ENCODE measurements at regions not wholly inside any gene's neighbourhood (a gene's known extent, or its start where the extent isn't known, plus 50 kb on each side); places are given as distances from the start of the nearest gene placed in this dataset.

- TF ChIP-seq CTCF (IDR thresholded peaks at IDR 0.05; ENCODE audit: poor library complexity, severe bottlenecking) (no peak), POLR2AphosphoS5 (IDR thresholded peaks at IDR 0.05) (no peak), TAF1 (IDR thresholded peaks at IDR 0.05; ENCODE audit: low read depth) (no peak), EP300 (conservative IDR thresholded peaks at IDR 0.05; ENCODE audit: poor library complexity, severe bottlenecking) (no peak), EZH2 (IDR thresholded peaks at IDR 0.05; ENCODE audit: borderline replicate concordance, insufficient read depth, low read length, poor library complexity, severe bottlenecking) (no peak), RAD21 (conservative IDR thresholded peaks at IDR 0.05) (no peak), MXI1 (conservative IDR thresholded peaks at IDR 0.05; ENCODE audit: poor library complexity, severe bottlenecking) (no peak), SMC3 (conservative IDR thresholded peaks at IDR 0.05; ENCODE audit: poor library complexity) (no peak)
- TF ChIP-seq, protein P1, sequence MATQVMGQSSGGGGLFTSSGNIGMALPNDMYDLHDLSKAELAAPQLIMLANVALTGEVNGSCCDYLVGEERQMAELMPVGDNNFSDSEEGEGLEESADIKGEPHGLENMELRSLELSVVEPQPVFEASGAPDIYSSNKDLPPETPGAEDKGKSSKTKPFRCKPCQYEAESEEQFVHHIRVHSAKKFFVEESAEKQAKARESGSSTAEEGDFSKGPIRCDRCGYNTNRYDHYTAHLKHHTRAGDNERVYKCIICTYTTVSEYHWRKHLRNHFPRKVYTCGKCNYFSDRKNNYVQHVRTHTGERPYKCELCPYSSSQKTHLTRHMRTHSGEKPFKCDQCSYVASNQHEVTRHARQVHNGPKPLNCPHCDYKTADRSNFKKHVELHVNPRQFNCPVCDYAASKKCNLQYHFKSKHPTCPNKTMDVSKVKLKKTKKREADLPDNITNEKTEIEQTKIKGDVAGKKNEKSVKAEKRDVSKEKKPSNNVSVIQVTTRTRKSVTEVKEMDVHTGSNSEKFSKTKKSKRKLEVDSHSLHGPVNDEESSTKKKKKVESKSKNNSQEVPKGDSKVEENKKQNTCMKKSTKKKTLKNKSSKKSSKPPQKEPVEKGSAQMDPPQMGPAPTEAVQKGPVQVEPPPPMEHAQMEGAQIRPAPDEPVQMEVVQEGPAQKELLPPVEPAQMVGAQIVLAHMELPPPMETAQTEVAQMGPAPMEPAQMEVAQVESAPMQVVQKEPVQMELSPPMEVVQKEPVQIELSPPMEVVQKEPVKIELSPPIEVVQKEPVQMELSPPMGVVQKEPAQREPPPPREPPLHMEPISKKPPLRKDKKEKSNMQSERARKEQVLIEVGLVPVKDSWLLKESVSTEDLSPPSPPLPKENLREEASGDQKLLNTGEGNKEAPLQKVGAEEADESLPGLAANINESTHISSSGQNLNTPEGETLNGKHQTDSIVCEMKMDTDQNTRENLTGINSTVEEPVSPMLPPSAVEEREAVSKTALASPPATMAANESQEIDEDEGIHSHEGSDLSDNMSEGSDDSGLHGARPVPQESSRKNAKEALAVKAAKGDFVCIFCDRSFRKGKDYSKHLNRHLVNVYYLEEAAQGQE (IDR thresholded peaks at IDR 0.05; ENCODE audit: borderline replicate concordance), result no peak
These were observed 59.4 kb upstream of the SPRY2 start for GRCh38 chr13:80400164-80400864.
